HEK293T (cell line): ENCODE measurements at regions not wholly inside any gene's neighbourhood (a gene's known extent, or its start where the extent isn't known, plus 50 kb on each side); places are given as distances from the start of the nearest gene placed in this dataset.

Source experiments
- CTCF ChIA-PET: fragments of 350-600 bp; formaldehyde crosslinking; extraction: SDS; loops from one replicate; lab custom pipeline; 2021; ENCODE audit warnings: antibody characterized with exemption, inconsistent platforms; lab: Yijun Ruan, JAX
- POLR2A ChIA-PET: fragments of 350-600 bp; formaldehyde crosslinking; extraction: SDS; loops from one replicate; lab custom pipeline; 2020; ENCODE audit warnings: antibody characterized with exemption, inconsistent platforms; lab: Yijun Ruan, JAX
- DNase-seq: peaks from one replicate; pipeline ENCODE4 v3.0.0; 2012; ENCODE audit warnings: mixed read lengths; ENCODE audit errors: extremely low spot score
- ARNT ChIP-seq: fragments of 450-650 bp; IDR thresholded peaks from 2 replicates; pipeline ENCODE4 v1.6.1; 2017; ENCODE audit warnings: mild to moderate bottlenecking
- BHLHE40 ChIP-seq: fragments of 450-650 bp; IDR thresholded peaks from 2 replicates; pipeline ENCODE4 v1.6.1; 2016; ENCODE audit warnings: mild to moderate bottlenecking, moderate library complexity, borderline replicate concordance
- CTBP1 ChIP-seq: fragments of 450-650 bp; IDR thresholded peaks from 2 replicates; pipeline ENCODE4 v1.6.1; 2016; ENCODE audit warnings: borderline replicate concordance
- ELF4 ChIP-seq: fragments of 450-650 bp; IDR thresholded peaks from 2 replicates; pipeline ENCODE4 v1.6.1; 2017; ENCODE audit warnings: antibody characterized with exemption
- FOXA1 ChIP-seq: fragments of 450-650 bp; IDR thresholded peaks from 2 replicates; pipeline ENCODE4 v1.6.1; 2016; ENCODE audit warnings: mild to moderate bottlenecking
- FOXK2 ChIP-seq: fragments of 450-650 bp; IDR thresholded peaks from 2 replicates; pipeline ENCODE4 v1.6.1; 2016; ENCODE audit warnings: mild to moderate bottlenecking
- FOXM1 ChIP-seq: fragments of 450-650 bp; IDR thresholded peaks from 2 replicates; pipeline ENCODE4 v1.6.1; 2017; ENCODE audit warnings: mild to moderate bottlenecking, borderline replicate concordance
- HDGF ChIP-seq: fragments of 450-650 bp; IDR thresholded peaks from 2 replicates; pipeline ENCODE4 v1.6.1; 2017; ENCODE audit warnings: antibody characterized with exemption, borderline replicate concordance
- L3MBTL2 ChIP-seq: fragments of 450-650 bp; conservative IDR thresholded peaks from 2 replicates; pipeline ENCODE4 v1.6.1; 2016; ENCODE audit warnings: mild to moderate bottlenecking
- LEF1 ChIP-seq: fragments of 450-650 bp; IDR thresholded peaks from 2 replicates; pipeline ENCODE4 v1.6.1; 2017; ENCODE audit warnings: mild to moderate bottlenecking, borderline replicate concordance
- NFRKB ChIP-seq: fragments of 450-650 bp; IDR thresholded peaks from 2 replicates; pipeline ENCODE4 v1.6.1; 2016; ENCODE audit warnings: mild to moderate bottlenecking, moderate library complexity
- PKNOX1 ChIP-seq: fragments of 450-650 bp; IDR thresholded peaks from 2 replicates; pipeline ENCODE4 v1.6.1; 2016
- SP1 ChIP-seq: fragments of 450-650 bp; IDR thresholded peaks from 2 replicates; pipeline ENCODE4 v1.6.1; 2017
- SUZ12 ChIP-seq: fragments of 450-650 bp; IDR thresholded peaks from 2 replicates; pipeline ENCODE4 v1.6.1; 2016; ENCODE audit warnings: mild to moderate bottlenecking
- TARDBP ChIP-seq: fragments of 450-650 bp; IDR thresholded peaks from 2 replicates; pipeline ENCODE4 v1.6.1; 2016
- ZNF384 ChIP-seq: fragments of 450-650 bp; IDR thresholded peaks from 2 replicates; pipeline ENCODE4 v1.6.1; 2016

- POLR2A ChIA-PET = no interaction called here
- TF ChIP-seq SUZ12 (no peak), ZNF384 (no peak), PKNOX1 (no peak), TARDBP (no peak), BHLHE40 (no peak), L3MBTL2 (no peak), CTBP1 (no peak), ARNT (no peak), ELF4 (no peak)
- CTCF ChIA-PET = no interaction called here
- no peak for DNase-seq
Observed at GRCh38 chr18:11247381-11247970, 98.1 kb upstream of the PIEZO2 start.

DNA sequence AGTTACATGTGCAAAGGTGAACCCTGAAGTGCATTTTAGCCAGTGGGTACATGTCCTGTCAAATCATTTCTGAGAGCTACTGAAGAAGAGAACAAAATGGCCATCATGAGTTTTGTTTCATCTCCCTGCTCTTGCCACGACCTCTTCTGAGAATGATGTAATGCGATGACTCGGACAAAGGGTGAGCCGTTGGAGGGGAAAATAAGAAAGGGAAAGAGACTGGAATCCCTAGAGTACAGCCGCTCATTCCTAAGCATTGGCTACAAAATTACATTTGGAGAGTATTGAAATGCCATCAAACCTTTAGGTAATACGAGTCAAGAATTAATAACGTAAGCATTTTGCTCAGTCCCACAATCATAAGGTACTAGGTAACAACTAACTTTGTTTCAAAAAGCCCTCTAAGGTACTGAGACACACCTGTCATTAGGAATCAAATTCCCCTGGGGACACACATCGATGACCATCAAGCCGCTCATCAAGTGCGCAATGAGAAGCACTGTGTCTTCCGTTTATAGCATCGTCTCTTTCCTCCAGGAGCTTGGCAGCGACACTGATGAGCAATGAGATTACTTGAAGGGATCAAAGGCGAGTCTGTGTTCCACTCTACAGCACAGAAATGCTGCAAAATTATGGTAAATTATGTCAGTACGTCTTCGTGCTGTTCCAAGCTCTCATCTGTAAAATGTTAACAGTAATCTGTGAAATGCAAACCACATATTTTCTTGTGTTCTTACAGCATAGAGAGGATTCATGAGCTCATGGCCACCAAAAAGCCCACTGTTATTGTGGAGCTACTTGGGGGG lies 97.3 kb upstream of the PIEZO2 start:
- no peak for DNase-seq
- POLR2A ChIA-PET = no interaction called here
- CTCF ChIA-PET = no interaction called here
- no peak for TF ChIP-seq SP1
- no peak for TF ChIP-seq ELF4
- TF ChIP-seq FOXM1 = no peak
- TF ChIP-seq HDGF = no peak
- TF ChIP-seq ARNT = no peak
- TF ChIP-seq LEF1 = no peak
- TF ChIP-seq TARDBP = no peak
- no peak for TF ChIP-seq ZNF384
- no peak for TF ChIP-seq SUZ12
- no peak for TF ChIP-seq BHLHE40

GRCh38 chr18:11245879-11246278 lies 96.5 kb upstream of the PIEZO2 start:
- ChIA-PET CTCF (interaction anchor here (0.8 kb wide), 1 partner anchor 308 kb away, joined by 3 read pairs; no protein-coding TSS in a partner anchor), POLR2A (no interaction called here)
- no peak for DNase-seq
- TF ChIP-seq ZNF384 (no peak), LEF1 (no peak), BHLHE40 (no peak), FOXM1 (no peak), PKNOX1 (no peak), NFRKB (no peak), SUZ12 (no peak), ARNT (no peak), ELF4 (no peak), L3MBTL2 (no peak), SP1 (no peak), TARDBP (no peak), FOXK2 (no peak), HDGF (no peak)

- no peak for TF ChIP-seq LEF1
- no peak for TF ChIP-seq PKNOX1
- no peak for TF ChIP-seq FOXA1
Observed at GRCh38 chr18:11237484-11237883, 88.1 kb upstream of the PIEZO2 start.

GRCh38 chr18:11237066-11237465 lies 87.7 kb upstream of the PIEZO2 start:
- ChIA-PET CTCF (no interaction called here), POLR2A (no interaction called here)
- DNase-seq = no peak
- no peak for TF ChIP-seq PKNOX1
- no peak for TF ChIP-seq TARDBP
- TF ChIP-seq ELF4 = no peak
- TF ChIP-seq SP1 = no peak
- TF ChIP-seq ZNF384 = no peak
- TF ChIP-seq NFRKB = no peak
- no peak for TF ChIP-seq HDGF
- TF ChIP-seq FOXK2 = no peak
- no peak for TF ChIP-seq L3MBTL2
- no peak for TF ChIP-seq CTBP1
- TF ChIP-seq FOXA1 = no peak
- TF ChIP-seq LEF1 = no peak
- TF ChIP-seq SUZ12 = no peak
- TF ChIP-seq ARNT = no peak
- no peak for TF ChIP-seq FOXM1

More at GRCh38 chr18:11237484-11237883, 88.1 kb upstream of the PIEZO2 start:
- ChIA-PET CTCF (no interaction called here), POLR2A (no interaction called here)
- DNase-seq = no peak

DNA sequence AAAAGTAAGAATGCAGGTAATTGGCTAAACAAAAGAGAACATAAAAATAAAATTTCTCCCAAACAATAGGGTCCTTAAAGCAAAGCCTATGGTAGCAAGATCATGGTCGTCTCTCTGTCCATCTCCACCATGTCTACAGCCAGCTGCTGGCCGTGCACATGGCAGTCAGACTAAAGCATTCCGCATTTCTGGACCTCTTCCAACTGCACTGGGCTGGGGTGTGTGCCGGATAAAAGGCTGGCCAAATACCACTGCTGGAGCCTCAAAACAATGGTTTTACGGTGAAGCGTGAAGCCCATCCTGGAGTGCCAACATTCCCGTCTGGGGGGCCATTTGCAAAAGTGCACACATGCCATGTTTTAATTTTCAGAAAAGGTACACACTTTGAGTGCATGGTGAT lies 74.8 kb upstream of the PIEZO2 start:
- no peak for DNase-seq
- ChIA-PET POLR2A (no interaction called here), CTCF (no interaction called here)
- no peak for TF ChIP-seq FOXM1
- no peak for TF ChIP-seq PKNOX1
- TF ChIP-seq ARNT = no peak
- TF ChIP-seq ELF4 = no peak
- TF ChIP-seq HDGF = no peak
- no peak for TF ChIP-seq L3MBTL2
- no peak for TF ChIP-seq SP1
